ENCODE measurements at regions not wholly inside any gene's neighbourhood (a gene's known extent, or its start where the extent isn't known, plus 50 kb on each side); places are given as distances from the start of the nearest gene placed in this dataset.

DNA sequence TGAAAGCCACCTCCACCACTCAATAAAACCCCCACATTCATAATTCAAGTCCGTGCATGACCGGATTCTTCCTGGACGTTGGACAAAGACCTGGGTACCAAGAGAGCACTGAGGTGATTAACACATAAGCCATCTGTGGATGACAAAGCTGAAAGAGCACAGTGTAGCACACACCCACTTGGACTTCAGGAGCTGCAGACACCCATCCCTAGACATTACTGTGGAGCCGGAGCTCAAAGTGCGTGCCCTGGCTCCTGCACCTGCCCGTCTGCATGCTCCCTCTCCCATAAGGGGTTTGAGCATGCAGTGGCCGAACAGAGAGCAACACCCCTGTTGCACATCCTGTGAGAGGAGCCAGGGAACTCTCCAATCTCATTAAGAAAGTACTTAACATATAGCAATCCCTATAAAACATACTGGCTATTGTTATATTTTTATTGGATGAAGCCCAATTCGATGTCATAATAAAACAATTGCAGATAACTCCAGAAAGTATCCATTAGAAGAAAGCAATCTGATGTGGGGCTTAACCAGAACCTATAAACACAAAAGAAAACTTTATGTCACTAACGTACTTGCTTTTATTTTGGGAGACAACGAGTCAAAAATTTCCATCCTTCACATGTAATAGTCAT is 1174.2 kb upstream of the C9orf72 start:
- no peak for TF ChIP-seq POLR2AphosphoS5 (IDR thresholded peaks at IDR 0.05)
- TF ChIP-seq, protein P1, sequence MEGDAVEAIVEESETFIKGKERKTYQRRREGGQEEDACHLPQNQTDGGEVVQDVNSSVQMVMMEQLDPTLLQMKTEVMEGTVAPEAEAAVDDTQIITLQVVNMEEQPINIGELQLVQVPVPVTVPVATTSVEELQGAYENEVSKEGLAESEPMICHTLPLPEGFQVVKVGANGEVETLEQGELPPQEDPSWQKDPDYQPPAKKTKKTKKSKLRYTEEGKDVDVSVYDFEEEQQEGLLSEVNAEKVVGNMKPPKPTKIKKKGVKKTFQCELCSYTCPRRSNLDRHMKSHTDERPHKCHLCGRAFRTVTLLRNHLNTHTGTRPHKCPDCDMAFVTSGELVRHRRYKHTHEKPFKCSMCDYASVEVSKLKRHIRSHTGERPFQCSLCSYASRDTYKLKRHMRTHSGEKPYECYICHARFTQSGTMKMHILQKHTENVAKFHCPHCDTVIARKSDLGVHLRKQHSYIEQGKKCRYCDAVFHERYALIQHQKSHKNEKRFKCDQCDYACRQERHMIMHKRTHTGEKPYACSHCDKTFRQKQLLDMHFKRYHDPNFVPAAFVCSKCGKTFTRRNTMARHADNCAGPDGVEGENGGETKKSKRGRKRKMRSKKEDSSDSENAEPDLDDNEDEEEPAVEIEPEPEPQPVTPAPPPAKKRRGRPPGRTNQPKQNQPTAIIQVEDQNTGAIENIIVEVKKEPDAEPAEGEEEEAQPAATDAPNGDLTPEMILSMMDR (IDR thresholded peaks at IDR 0.05), result no peak
- TF ChIP-seq POLR2A (IDR thresholded peaks at IDR 0.05), result no peak

Measured in prostate gland (tissue), 2 donors.